Loucy (cell line): ENCODE measurements at regions not wholly inside any gene's neighbourhood (a gene's known extent, or its start where the extent isn't known, plus 50 kb on each side); places are given as distances from the start of the nearest gene placed in this dataset.

ENCODE experiments used
- H2AFZ ChIP-seq: fragments of 200-600 bp; sonication (generic); 2 replicates; pipeline ENCODE4 v1.6.0; 2016; ENCODE audit warnings: antibody characterized with exemption, mild to moderate bottlenecking, low read length, moderate library complexity
- H3F3A ChIP-seq: fragments of 200-600 bp; 2 replicates; pipeline ENCODE4 v1.6.0; 2016; ENCODE audit warnings: antibody characterized with exemption, low read depth, mild to moderate bottlenecking
- H3K27me3 ChIP-seq: fragments of 200-600 bp; sonication (generic); 2 replicates; pipeline ENCODE4 v1.6.1; 2014; ENCODE audit warnings: low read length, mild to moderate bottlenecking; ENCODE audit not compliant: insufficient read depth, poor library complexity, severe bottlenecking
- H3K36me3 ChIP-seq: fragments of 200-600 bp; sonication (generic); 2 replicates; pipeline ENCODE4 v1.6.1; 2016; ENCODE audit warnings: low read length; ENCODE audit not compliant: insufficient read depth
- H3K4me1 ChIP-seq: fragments of 200-600 bp; sonication (generic); 2 replicates; pipeline ENCODE4 v1.5.1; 2014; ENCODE audit warnings: low read length, mild to moderate bottlenecking; ENCODE audit not compliant: insufficient read depth, poor library complexity, severe bottlenecking
- H3K4me2 ChIP-seq: fragments of 200-600 bp; sonication (generic); 2 replicates; pipeline ENCODE4 v1.6.0; 2014; ENCODE audit warnings: antibody characterized with exemption, low read length, low read depth, mild to moderate bottlenecking; ENCODE audit not compliant: poor library complexity, severe bottlenecking
- H3K4me3 ChIP-seq: fragments of 200-600 bp; sonication (generic); 2 replicates; pipeline ENCODE4 v1.5.1; 2014; ENCODE audit warnings: low read length, mild to moderate bottlenecking, mixed read lengths; ENCODE audit not compliant: poor library complexity, severe bottlenecking
- H3K79me2 ChIP-seq: fragments of 200-600 bp; sonication (generic); 2 replicates; pipeline ENCODE4 v1.6.1; 2014; ENCODE audit warnings: low read length; ENCODE audit not compliant: insufficient read depth
- H3K9ac ChIP-seq: fragments of 200-600 bp; sonication (generic); 2 replicates; pipeline ENCODE4 v1.6.0; 2014; ENCODE audit warnings: mild to moderate bottlenecking, low read depth, low read length, moderate library complexity; ENCODE audit not compliant: poor library complexity, severe bottlenecking
- H3K9me2 ChIP-seq: fragments of 200-600 bp; sonication (generic); replicated peaks from 2 replicates; pipeline ENCODE4 v1.6.1; 2016; ENCODE audit warnings: low read depth, low read length, mixed read lengths
- H3K9me3 ChIP-seq: fragments of 200-600 bp; sonication (generic); 2 replicates; pipeline ENCODE4 v1.6.1; 2014; ENCODE audit warnings: mild to moderate bottlenecking, antibody characterized with exemption, low read length, low read depth; ENCODE audit not compliant: insufficient read depth
- H4K20me1 ChIP-seq: fragments of 200-600 bp; sonication (generic); 2 replicates; pipeline ENCODE4 v1.6.0; 2014; ENCODE audit warnings: antibody characterized with exemption, low read length, mild to moderate bottlenecking; ENCODE audit not compliant: insufficient read depth, poor library complexity, severe bottlenecking
- CTCF ChIP-seq: fragments of 200-600 bp; sonication (generic); conservative IDR thresholded peaks from 2 replicates; pipeline ENCODE4 v1.5.1; 2014; ENCODE audit warnings: mild to moderate bottlenecking, antibody characterized with exemption, low read length
- EZH2phosphoT487 ChIP-seq: fragments of 200-600 bp; IDR thresholded peaks from 2 replicates; pipeline ENCODE4 v1.6.1; 2018; ENCODE audit warnings: antibody characterized with exemption, mild to moderate bottlenecking, moderate library complexity, borderline replicate concordance

- Histone ChIP-seq H3K4me2 (no peak overlapping the region), H3K9ac (no peak overlapping the region), H2AFZ (no peak overlapping the region)
Observed at GRCh38 chr15:39301589-39301999, 279.3 kb upstream of the THBS1 start.

GRCh38 chr15:39302936-39303335 lies 277.9 kb upstream of the THBS1 start:
- H3K4me2 ChIP-seq, result no peak overlapping the region
- H3K79me2 ChIP-seq, result no peaks in the 10 kb centered on the region
- H2AFZ ChIP-seq, result no peak overlapping the region
- no peaks in the 10 kb centered on the region for H3K9me3 ChIP-seq
- H4K20me1 ChIP-seq, result no peaks in the 10 kb centered on the region
- no peaks in the 10 kb centered on the region for H3K36me3 ChIP-seq
- no peaks in the 10 kb centered on the region for H3K4me1 ChIP-seq
- H3K4me3 ChIP-seq, result no peak overlapping the region
- H3K9ac ChIP-seq, result no peak overlapping the region
- TF ChIP-seq CTCF, result no peak
- TF ChIP-seq EZH2phosphoT487, result no peak
- no peaks in the 10 kb centered on the region for H3F3A ChIP-seq
- H3K9me2 ChIP-seq, result no peaks in the 10 kb centered on the region
- no peaks in the 10 kb centered on the region for H3K27me3 ChIP-seq

More at GRCh38 chr15:39301589-39301999, 279.3 kb upstream of the THBS1 start:
- Histone ChIP-seq H3K4me3 (no peak overlapping the region), H3K9me3 (no peaks in the 10 kb centered on the region), H3K79me2 (no peaks in the 10 kb centered on the region), H3K4me1 (no peaks in the 10 kb centered on the region), H3K36me3 (no peaks in the 10 kb centered on the region), H3K27me3 (no peaks in the 10 kb centered on the region), H3K9me2 (no peaks in the 10 kb centered on the region), H3F3A (no peaks in the 10 kb centered on the region), H4K20me1 (no peaks in the 10 kb centered on the region)
- TF ChIP-seq EZH2phosphoT487, result no peak
- no peak for TF ChIP-seq CTCF

GRCh38 chr15:39304201-39304841 lies 276.6 kb upstream of the THBS1 start:
- H3K9ac ChIP-seq, result no peak overlapping the region
- no peaks in the 10 kb centered on the region for H3K9me3 ChIP-seq
- no peaks in the 10 kb centered on the region for H3F3A ChIP-seq
- H2AFZ ChIP-seq, result no peak overlapping the region
- no peaks in the 10 kb centered on the region for H3K79me2 ChIP-seq
- no peaks in the 10 kb centered on the region for H4K20me1 ChIP-seq
- no peaks in the 10 kb centered on the region for H3K27me3 ChIP-seq
- H3K4me3 ChIP-seq, result no peak overlapping the region
- no peaks in the 10 kb centered on the region for H3K36me3 ChIP-seq
- no peaks in the 10 kb centered on the region for H3K4me1 ChIP-seq
- no peaks in the 10 kb centered on the region for H3K9me2 ChIP-seq
- TF ChIP-seq CTCF (no peak), EZH2phosphoT487 (no peak)
- H3K4me2 ChIP-seq, result no peak overlapping the region
